ENCODE measurements at regions not wholly inside any gene's neighbourhood (a gene's known extent, or its start where the extent isn't known, plus 50 kb on each side); places are given as distances from the start of the nearest gene placed in this dataset.

- no peak overlapping the region for H2BK5ac ChIP-seq (ENCODE audit: low read depth, low read length)
- no peak overlapping the region for H2BK12ac ChIP-seq (ENCODE audit: low read depth, low read length)
- no peak overlapping the region for H3K18ac ChIP-seq (ENCODE audit: extremely low read depth, low read length)
- H3K4ac ChIP-seq (replicated peaks; ENCODE audit: insufficient read length, low read depth, low read length): no peak overlapping the region
- no peak overlapping the region for H3K14ac ChIP-seq (ENCODE audit: insufficient read length)
- H2AK5ac ChIP-seq (ENCODE audit: low read depth, low read length): no peak overlapping the region
- no peak overlapping the region for H2BK15ac ChIP-seq (ENCODE audit: low read length)
- no peak overlapping the region for H2BK120ac ChIP-seq (replicated peaks; ENCODE audit: low read depth, low read length)
- no peak overlapping the region for H4K91ac ChIP-seq (replicated peaks; ENCODE audit: insufficient read length, low read length)
- ChIA-PET POLR2A (ENCODE audit: partially characterized antibody) (no interaction called here), CTCF (ENCODE audit: partially characterized antibody) (interaction anchor here (0.6 kb wide), 1 partner anchor 492 kb away, joined by 3 read pairs; no protein-coding TSS in a partner anchor)
- H4K8ac ChIP-seq (ENCODE audit: extremely low read depth, insufficient read depth, low read length): no peak overlapping the region
- H3K79me1 ChIP-seq (ENCODE audit: low read depth, low read length): no peaks in the 10 kb centered on the region
- no peaks in the 10 kb centered on the region for H4K20me1 ChIP-seq (replicated peaks in 1 of 2; ENCODE audit: control insufficient read depth in 1 of 2, insufficient read depth in 2 of 2, low read length in 2 of 2)
- H3K23me2 ChIP-seq (ENCODE audit: low read depth, low read length): no peaks in the 10 kb centered on the region
- DNase-seq (ENCODE audit: low read depth in 1 of 2, low spot score in 2 of 2) (no peak), FAIRE-seq (no peak)
- WGBS, 2 experiments (ENCODE audit: extremely low coverage in 1 of 2, insufficient coverage in 1 of 2, insufficient read length in 1 of 2, insufficient replicate concordance in 2 of 2, low coverage in 1 of 2, low lambda C conversion rate in 2 of 2, missing lambda C conversion rate in 1 of 2): 91% methylated on average over 5 of the region's 5 CpGs; no CpG with 5 or more reads in 1 of the 2 experiments
- no peaks in the 10 kb centered on the region for H3K4me1 ChIP-seq (replicated peaks in 1 of 4; ENCODE audit: control insufficient read depth in 3 of 4, insufficient read depth in 4 of 4, low read length in 3 of 4)
- no peaks in the 10 kb centered on the region for H3K27me3 ChIP-seq (replicated peaks in 1 of 4; ENCODE audit: control insufficient read depth in 3 of 4, extremely low read depth in 1 of 4, insufficient read depth in 3 of 4, low read length in 3 of 4)
- H2BK20ac ChIP-seq (ENCODE audit: low read length): no peak overlapping the region
- no peaks in the 10 kb centered on the region for H3K9me3 ChIP-seq (ENCODE audit: insufficient read depth in 2 of 2, low read depth in 1 of 2, low read length in 1 of 2)
- no peak overlapping the region for H3K9ac ChIP-seq (replicated peaks in 1 of 4; ENCODE audit: extremely low read depth in 1 of 4, low read depth in 3 of 4, low read length in 3 of 4)
- H2AFZ ChIP-seq (ENCODE audit: low read length): no peak overlapping the region
- no peak overlapping the region for H3K23ac ChIP-seq (ENCODE audit: insufficient read length)
- H3K56ac ChIP-seq (replicated peaks; ENCODE audit: insufficient read length, low read depth, low read length): no peak overlapping the region
- H3K36me3 ChIP-seq (ENCODE audit: control insufficient read depth in 2 of 4, insufficient read depth in 4 of 4, low read length in 3 of 4): no peaks in the 10 kb centered on the region
- no peak overlapping the region for H3K27ac ChIP-seq (ENCODE audit: low read depth, low read length)
- no peak overlapping the region for H4K5ac ChIP-seq (ENCODE audit: insufficient read length, low read depth, low read length)
- no peaks in the 10 kb centered on the region for H3K79me2 ChIP-seq (ENCODE audit: control insufficient read depth in 1 of 2, insufficient read depth in 2 of 2, low read length in 2 of 2)
- no peak overlapping the region for H3K4me3 ChIP-seq (ENCODE audit: extremely low read depth in 1 of 4, insufficient read depth in 2 of 4, low read depth in 3 of 4, low read length in 4 of 4)
- no peak overlapping the region for H3K4me2 ChIP-seq (ENCODE audit: insufficient read depth in 1 of 2, low read depth in 2 of 2, low read length in 2 of 2)
- TF ChIP-seq NRF1 (IDR thresholded peaks at IDR 0.05; ENCODE audit: low read depth, low read length) (no peak), SUZ12 (IDR thresholded peaks at IDR 0.05; ENCODE audit: low read length) (no peak), NANOG (IDR thresholded peaks at IDR 0.05; ENCODE audit: insufficient read depth, low read depth, low read length, poor library complexity, severe bottlenecking) (no peak), SIN3A (conservative IDR thresholded peaks at IDR 0.05 in 1 of 2, IDR thresholded peaks at IDR 0.05 in 1 of 2; ENCODE audit: low read depth in 1 of 2, low read length in 2 of 2) (no peak), SP2 (IDR thresholded peaks at IDR 0.05; ENCODE audit: low read length) (no peak), SIRT6 (IDR thresholded peaks at IDR 0.05; ENCODE audit: low read length) (no peak), SIX5 (IDR thresholded peaks at IDR 0.05; ENCODE audit: low read depth, low read length) (no peak)
These were observed 371.1 kb downstream of the CHL1 start for GRCh38 chr3:567488-568185.

Data from H1 (cell line).